K562 (cell line): ENCODE measurements at regions not wholly inside any gene's neighbourhood (a gene's known extent, or its start where the extent isn't known, plus 50 kb on each side); places are given as distances from the start of the nearest gene placed in this dataset.

ENCODE experiments used
- CC2D1A ChIP-seq: fragments of 450-650 bp; IDR thresholded peaks from 2 replicates; pipeline ENCODE4 v1.6.1; 2017; ENCODE audit warnings: mild to moderate bottlenecking
- E2F1 ChIP-seq: sonication (generic); formaldehyde crosslinking; IDR thresholded peaks from 2 replicates; pipeline ENCODE4 v1.8.1; 2023; ENCODE audit warnings: mild to moderate bottlenecking, missing genetic modification reagents, moderate library complexity
- E4F1 ChIP-seq: fragments of 250-450 bp; sonication (Bioruptor Pico); IDR thresholded peaks from 2 replicates; pipeline ENCODE4 v1.5.0; 2021; ENCODE audit warnings: mild to moderate bottlenecking, borderline replicate concordance
- ELF2 ChIP-seq: fragments of 250-450 bp; sonication (Bioruptor Pico); IDR thresholded peaks from 2 replicates; pipeline ENCODE4 v1.5.0; 2021; ENCODE audit warnings: mild to moderate bottlenecking
- ELF4 ChIP-seq: fragments of 450-650 bp; formaldehyde crosslinking; IDR thresholded peaks from 2 replicates; pipeline ENCODE4 v1.4.0; 2022; ENCODE audit warnings: missing genetic modification characterization
- FIP1L1 ChIP-seq: fragments of 200-400 bp; formaldehyde crosslinking; IDR thresholded peaks from 2 replicates; pipeline ENCODE4 v1.6.1; 2018; ENCODE audit warnings: mild to moderate bottlenecking, low read depth, low read length; ENCODE audit not compliant: poor library complexity, severe bottlenecking
- FOXK1 ChIP-seq: sonication (generic); formaldehyde crosslinking; IDR thresholded peaks from 2 replicates; pipeline ENCODE4 v1.8.0; 2022; ENCODE audit warnings: missing genetic modification reagents, mild to moderate bottlenecking, borderline replicate concordance
- FOXP1 ChIP-seq: sonication (generic); formaldehyde crosslinking; IDR thresholded peaks from 2 replicates; pipeline ENCODE4 v1.8.0; 2022; ENCODE audit warnings: mild to moderate bottlenecking, missing genetic modification reagents
- GABPB2 ChIP-seq: fragments of 250-450 bp; sonication (Bioruptor Pico); conservative IDR thresholded peaks from 2 replicates; pipeline ENCODE4 v1.5.1; 2021; ENCODE audit warnings: mild to moderate bottlenecking
- JUND ChIP-seq, 2 experiments: IDR thresholded peaks; 2 replicates in 1 of 2; 3 replicates in 1 of 2; pipeline ENCODE4 v1.6.1; 2011; ENCODE audit warnings: borderline replicate concordance in 2 of 2, low read depth in 2 of 2, low read length in 2 of 2, improper control_type of control experiment in 1 of 2, missing biosample characterization in 1 of 2, missing genetic modification characterization in 1 of 2, missing genetic modification reagents in 1 of 2
- MCM7 ChIP-seq, 2 experiments: fragments of 450-650 bp; IDR thresholded peaks; 2 replicates each; pipeline ENCODE4 v1.6.1; 2016 to 2018
- NCOA1 ChIP-seq: fragments of 450-650 bp; IDR thresholded peaks from 2 replicates; pipeline ENCODE4 v1.6.1; 2016; ENCODE audit warnings: low read depth
- NFATC3 ChIP-seq: fragments of 450-650 bp; IDR thresholded peaks from 2 replicates; pipeline ENCODE4 v1.6.1; 2017; ENCODE audit warnings: mild to moderate bottlenecking
- RHOXF2B ChIP-seq: fragments of 250-450 bp; sonication (Bioruptor Pico); conservative IDR thresholded peaks from 2 replicates; pipeline ENCODE4 v1.5.1; 2021
- SMARCE1 ChIP-seq: fragments of 450-650 bp; IDR thresholded peaks from 2 replicates; pipeline ENCODE4 v1.7.1; 2016; ENCODE audit warnings: mild to moderate bottlenecking
- TOE1 ChIP-seq, 2 experiments: fragments of 450-650 bp in 1 of 2; sonication (generic) in 1 of 2; formaldehyde crosslinking in 1 of 2; IDR thresholded peaks; 2 replicates each; pipeline versions ENCODE4 v1.7.1 to v1.8.0; 2016 to 2022; ENCODE audit warnings: borderline replicate concordance in 2 of 2, mild to moderate bottlenecking in 2 of 2, antibody characterized with exemption in 1 of 2, inconsistent platforms in 1 of 2, low read depth in 1 of 2, missing genetic modification reagents in 1 of 2, moderate library complexity in 1 of 2
- ZC3H11A ChIP-seq: IDR thresholded peaks from 2 replicates; pipeline ENCODE4 v1.6.1; 2012; ENCODE audit warnings: low read depth, low read length, improper control_type of control experiment
- ZNF24 ChIP-seq: fragments of 450-650 bp; IDR thresholded peaks from 2 replicates; pipeline ENCODE4 v1.6.1; 2016
- ZNF41 ChIP-seq: fragments of 250-450 bp; sonication (Bioruptor Pico); conservative IDR thresholded peaks from 2 replicates; pipeline ENCODE4 v1.4.0; 2020; ENCODE audit warnings: mild to moderate bottlenecking
- ZNF639 ChIP-seq, 2 experiments: fragments of 200-800 bp in 1 of 2; sonication (Bioruptor generic) in 1 of 2; sonication (generic) in 1 of 2; formaldehyde crosslinking in 1 of 2; IDR thresholded peaks in 1 of 2; conservative IDR thresholded peaks in 1 of 2; 2 replicates each; pipeline versions ENCODE4 v1.5.0 to v1.6.1; 2016 to 2020; ENCODE audit warnings: missing compliant biosample characterization in 1 of 2, missing genetic modification characterization in 1 of 2, missing genetic modification reagents in 1 of 2
- ZNF668 ChIP-seq: fragments of 250-450 bp; sonication (Bioruptor Pico); IDR thresholded peaks from 2 replicates; pipeline ENCODE4 v1.8.0; 2022; ENCODE audit warnings: mild to moderate bottlenecking, inconsistent platforms
- TF ChIP-seq, protein P1 (sequence below): fragments of 250-450 bp; sonication (Bioruptor Pico); IDR thresholded peaks from 2 replicates; pipeline ENCODE4 v1.5.0; 2021
- TF ChIP-seq, protein P2 (sequence below): fragments of 250-450 bp; sonication (Bioruptor Pico); IDR thresholded peaks from 2 replicates; pipeline ENCODE4 v1.4.0; 2020; ENCODE audit warnings: borderline replicate concordance

- no peak for TF ChIP-seq E2F1
- peak; percentile 40; the same call in 1 of the 2 replicates for TF ChIP-seq JUND (IDR thresholded peaks at IDR 0.05; ENCODE audit: borderline replicate concordance, low read depth, low read length)
- TF ChIP-seq JUND (tag; IDR thresholded peaks at IDR 0.05; ENCODE audit: borderline replicate concordance, low read depth, low read length) = no peak; the same call in 2 of the 3 replicates
- TF ChIP-seq SMARCE1 = no peak
- no peak for TF ChIP-seq TOE1 (IDR thresholded peaks at IDR 0.05; ENCODE audit: borderline replicate concordance)
- no peak for TF ChIP-seq TOE1 (CRISPR knock-in tag; IDR thresholded peaks at IDR 0.05; ENCODE audit: borderline replicate concordance, low read depth)
- TF ChIP-seq RHOXF2B (CRISPR knock-in tag) = no peak
- no peak for TF ChIP-seq MCM7 (IDR thresholded peaks at IDR 0.05)
- no peak for TF ChIP-seq NCOA1
- TF ChIP-seq FIP1L1 = no peak
- TF ChIP-seq ZNF639 (CRISPR knock-in tag; conservative IDR thresholded peaks at IDR 0.05 in 1 of 2, IDR thresholded peaks at IDR 0.05 in 1 of 2) = no peak
- no peak for TF ChIP-seq ZNF668 (CRISPR knock-in tag)
- TF ChIP-seq GABPB2 (CRISPR knock-in tag) = no peak
- TF ChIP-seq ZNF24 = no peak
- TF ChIP-seq FOXK1 (CRISPR knock-in tag) = no peak
- TF ChIP-seq ZNF41 = no peak
- no peak for TF ChIP-seq ELF4 (CRISPR knock-in tag)
- TF ChIP-seq, protein P1, sequence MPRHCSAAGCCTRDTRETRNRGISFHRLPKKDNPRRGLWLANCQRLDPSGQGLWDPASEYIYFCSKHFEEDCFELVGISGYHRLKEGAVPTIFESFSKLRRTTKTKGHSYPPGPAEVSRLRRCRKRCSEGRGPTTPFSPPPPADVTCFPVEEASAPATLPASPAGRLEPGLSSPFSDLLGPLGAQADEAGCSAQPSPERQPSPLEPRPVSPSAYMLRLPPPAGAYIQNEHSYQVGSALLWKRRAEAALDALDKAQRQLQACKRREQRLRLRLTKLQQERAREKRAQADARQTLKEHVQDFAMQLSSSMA (CRISPR knock-in tag) = no peak
- no peak for TF ChIP-seq FOXP1 (CRISPR knock-in tag)
- TF ChIP-seq ZC3H11A = no peak
- TF ChIP-seq CC2D1A = no peak
- no peak for TF ChIP-seq E4F1
- peak; percentile 69; the same call in 1 of the 2 replicates for TF ChIP-seq NFATC3
- no peak for TF ChIP-seq ELF2 (CRISPR knock-in tag)
- TF ChIP-seq, protein P2, sequence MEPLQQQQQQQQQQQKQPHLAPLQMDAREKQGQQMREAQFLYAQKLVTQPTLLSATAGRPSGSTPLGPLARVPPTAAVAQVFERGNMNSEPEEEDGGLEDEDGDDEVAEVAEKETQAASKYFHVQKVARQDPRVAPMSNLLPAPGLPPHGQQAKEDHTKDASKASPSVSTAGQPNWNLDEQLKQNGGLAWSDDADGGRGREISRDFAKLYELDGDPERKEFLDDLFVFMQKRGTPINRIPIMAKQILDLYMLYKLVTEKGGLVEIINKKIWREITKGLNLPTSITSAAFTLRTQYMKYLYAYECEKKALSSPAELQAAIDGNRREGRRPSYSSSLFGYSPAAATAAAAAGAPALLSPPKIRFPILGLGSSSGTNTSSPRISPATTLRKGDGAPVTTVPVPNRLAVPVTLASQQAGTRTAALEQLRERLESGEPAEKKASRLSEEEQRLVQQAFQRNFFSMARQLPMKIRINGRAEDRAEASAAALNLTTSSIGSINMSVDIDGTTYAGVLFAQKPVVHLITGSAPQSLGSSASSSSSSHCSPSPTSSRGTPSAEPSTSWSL = no peak
These were observed 360.0 kb downstream of the CD83 start (continued) for GRCh38 chr6:14477559-14477958.
